GM06990 (cell line): ENCODE measurements at regions not wholly inside any gene's neighbourhood (a gene's known extent, or its start where the extent isn't known, plus 50 kb on each side); places are given as distances from the start of the nearest gene placed in this dataset.

Experiments
- DNase-seq: peaks from one replicate; pipeline ENCODE4 v3.0.0-alpha.2; 2011; ENCODE audit not compliant: insufficient read length; ENCODE audit errors: extremely low read depth
- H3K27me3 ChIP-seq: replicated peaks from 2 replicates; pipeline ENCODE4 v1.6.0; 2011; ENCODE audit warnings: low read length; ENCODE audit not compliant: control insufficient read depth, insufficient read depth
- H3K36me3 ChIP-seq: 2 replicates; pipeline ENCODE4 v1.5.1; 2011; ENCODE audit warnings: low read length; ENCODE audit not compliant: control insufficient read depth, insufficient read depth
- H3K4me3 ChIP-seq: replicated peaks from 2 replicates; pipeline ENCODE4 v1.5.1; 2011; ENCODE audit warnings: low read depth, mild to moderate bottlenecking, control low read depth, low read length
- CTCF ChIP-seq: IDR thresholded peaks from 2 replicates; pipeline ENCODE4 v1.5.1; 2011; ENCODE audit warnings: low read length, control low read depth, mild to moderate bottlenecking, inconsistent platforms; ENCODE audit not compliant: insufficient read depth, poor library complexity, severe bottlenecking

DNA sequence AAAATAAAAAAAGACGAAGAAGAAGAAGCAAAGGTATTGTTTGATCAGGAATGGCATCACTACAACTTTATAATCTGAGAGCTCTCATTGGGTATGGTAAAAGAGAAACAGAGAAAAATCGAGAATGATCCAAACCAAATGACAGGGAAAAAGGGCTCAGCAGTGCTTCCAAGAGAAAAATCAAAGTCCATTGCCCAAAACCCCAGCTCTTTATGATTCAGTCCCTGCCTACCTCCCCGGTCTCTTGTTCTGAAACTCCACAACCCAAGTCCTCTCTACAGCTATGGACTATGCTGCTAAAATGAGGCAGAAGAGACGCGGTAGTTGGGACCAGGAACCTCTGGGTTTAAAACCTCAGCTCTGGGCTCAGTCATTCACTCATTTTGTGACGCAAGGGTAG lies 341.1 kb upstream of the PPARGC1A start:
- Histone ChIP-seq H3K27me3 (no peaks in the 10 kb centered on the region), H3K36me3 (no peaks in the 10 kb centered on the region), H3K4me3 (no peak overlapping the region)
- no peak for TF ChIP-seq CTCF
- no peak for DNase-seq

- Histone ChIP-seq H3K4me3 (no peak overlapping the region), H3K27me3 (no peaks in the 10 kb centered on the region), H3K36me3 (no peaks in the 10 kb centered on the region)
- no peak for DNase-seq
- no peak for TF ChIP-seq CTCF
Measured at GRCh38 chr4:24229978-24230377, 340.1 kb upstream of the PPARGC1A start.

DNA sequence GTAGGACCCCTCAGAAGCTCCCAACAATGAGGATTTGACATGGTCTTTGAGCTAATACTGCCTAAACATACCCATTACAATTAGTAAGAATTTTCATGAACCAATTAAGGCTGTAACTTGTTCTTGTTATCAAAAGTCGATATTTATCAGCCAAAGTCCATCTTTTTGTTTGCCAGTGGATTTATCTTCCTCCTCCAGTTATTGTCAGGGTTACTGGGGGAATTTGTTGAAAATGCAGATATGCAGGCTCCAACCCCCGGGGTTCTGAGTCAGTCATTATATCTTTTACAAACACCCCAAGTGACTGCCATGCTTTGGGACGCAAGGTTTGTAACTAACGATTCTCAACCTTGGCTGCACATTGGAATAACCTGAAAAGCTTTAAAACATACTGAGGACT lies 338.8 kb upstream of the PPARGC1A start:
- no peak for TF ChIP-seq CTCF
- Histone ChIP-seq H3K27me3 (no peaks in the 10 kb centered on the region), H3K36me3 (no peaks in the 10 kb centered on the region), H3K4me3 (no peak overlapping the region)
- no peak for DNase-seq

DNA sequence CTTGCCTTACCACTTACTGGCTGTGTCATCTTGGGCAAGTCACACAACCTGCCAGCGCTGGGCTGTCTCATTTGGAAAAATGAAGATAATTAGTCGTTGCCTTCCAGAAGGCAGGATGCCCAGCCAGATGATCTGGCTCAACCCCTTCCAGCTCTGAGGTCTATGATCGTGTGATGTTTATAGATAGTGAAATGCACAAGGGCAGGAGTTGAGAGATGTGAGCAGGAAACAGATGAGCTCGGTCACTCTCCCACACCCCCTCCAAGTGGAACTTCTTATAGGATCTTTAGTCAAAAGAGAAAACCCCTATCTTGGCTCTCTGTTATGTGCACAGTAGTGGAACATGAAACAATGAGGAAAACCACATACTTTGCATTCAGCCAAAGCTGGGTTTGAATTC lies 336.8 kb upstream of the PPARGC1A start:
- Histone ChIP-seq H3K27me3 (no peaks in the 10 kb centered on the region), H3K4me3 (no peak overlapping the region), H3K36me3 (no peaks in the 10 kb centered on the region)
- TF ChIP-seq CTCF = no peak
- no peak for DNase-seq

DNA sequence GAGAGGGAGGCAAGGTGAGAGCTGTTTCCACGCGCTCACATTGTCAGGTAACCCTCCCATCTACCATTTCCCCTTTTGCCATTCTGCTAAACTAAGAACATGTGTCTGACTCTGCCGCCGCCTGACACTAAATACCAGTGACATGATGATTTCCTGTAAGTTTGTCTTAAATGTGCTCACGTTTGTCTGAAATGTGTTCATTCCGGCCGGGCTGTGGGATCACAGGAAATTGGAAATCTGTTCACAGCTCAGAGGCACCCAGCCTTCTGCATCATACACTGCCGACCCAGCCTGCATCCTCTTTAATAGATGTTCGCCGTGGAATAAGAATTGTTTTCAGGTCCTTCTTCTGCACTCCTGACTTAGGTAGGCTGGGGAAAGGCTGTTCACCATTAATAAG lies 336.2 kb upstream of the PPARGC1A start:
- no peaks in the 10 kb centered on the region for H3K27me3 ChIP-seq
- H3K36me3 ChIP-seq = no peaks in the 10 kb centered on the region
- no peak overlapping the region for H3K4me3 ChIP-seq
- TF ChIP-seq CTCF = no peak
- no peak for DNase-seq

DNA sequence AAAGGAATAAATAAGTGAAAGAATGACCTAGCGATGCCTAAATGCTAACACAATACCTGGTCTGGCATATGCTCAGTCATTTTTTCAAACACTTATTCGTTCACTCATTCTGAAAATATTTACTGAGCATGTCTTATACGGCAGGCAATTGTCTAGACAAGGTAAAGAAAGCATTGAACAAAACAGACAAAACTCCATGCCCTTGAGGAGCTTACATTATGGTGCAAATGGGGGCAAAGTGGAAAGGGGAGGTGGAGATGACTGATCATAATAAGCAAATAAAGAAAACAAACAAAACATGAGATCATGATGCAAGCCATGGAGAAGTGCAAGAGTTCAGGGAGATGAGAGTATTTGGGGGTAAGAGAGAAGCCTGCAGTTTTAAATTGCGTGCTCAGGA lies 334.6 kb upstream of the PPARGC1A start:
- no peak for DNase-seq
- Histone ChIP-seq H3K27me3 (no peaks in the 10 kb centered on the region), H3K36me3 (no peaks in the 10 kb centered on the region), H3K4me3 (no peak overlapping the region)
- TF ChIP-seq CTCF = no peak
